T-helper 2 cell (primary cell): ENCODE measurements at regions not wholly inside any gene's neighbourhood (a gene's known extent, or its start where the extent isn't known, plus 50 kb on each side); places are given as distances from the start of the nearest gene placed in this dataset.
"Not testable (repeated sequence)": the region's sequence is repeated elsewhere in the genome, so short reads cannot be mapped to it uniquely, and the experiment has no call there.

Experiments used
- DNase-seq, 5 experiments: peaks; one replicate each; pipeline versions ENCODE4 v3.0.0 to v3.0.0-alpha.2; 2012 to 2022

DNA sequence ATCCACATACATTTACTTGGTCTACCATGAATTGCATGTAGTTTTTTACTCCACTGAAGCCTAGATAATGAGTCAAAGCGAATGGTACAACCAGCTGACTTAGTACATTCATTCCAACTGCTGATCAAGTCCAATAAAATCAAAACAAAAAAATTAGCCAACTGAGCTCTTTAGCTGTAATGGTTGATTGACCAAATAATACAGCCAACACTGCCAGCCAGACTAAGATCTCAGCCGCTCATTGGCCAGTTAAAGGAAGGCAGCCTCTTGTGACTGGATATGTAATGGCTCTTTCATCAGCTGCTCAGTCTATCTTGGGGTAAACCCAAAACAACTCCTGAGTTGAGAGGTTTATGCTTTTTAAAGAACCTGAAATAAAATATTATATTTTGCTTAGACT is 204.3 kb upstream of the RSPO3 start:
- DNase-seq = no peak

DNA sequence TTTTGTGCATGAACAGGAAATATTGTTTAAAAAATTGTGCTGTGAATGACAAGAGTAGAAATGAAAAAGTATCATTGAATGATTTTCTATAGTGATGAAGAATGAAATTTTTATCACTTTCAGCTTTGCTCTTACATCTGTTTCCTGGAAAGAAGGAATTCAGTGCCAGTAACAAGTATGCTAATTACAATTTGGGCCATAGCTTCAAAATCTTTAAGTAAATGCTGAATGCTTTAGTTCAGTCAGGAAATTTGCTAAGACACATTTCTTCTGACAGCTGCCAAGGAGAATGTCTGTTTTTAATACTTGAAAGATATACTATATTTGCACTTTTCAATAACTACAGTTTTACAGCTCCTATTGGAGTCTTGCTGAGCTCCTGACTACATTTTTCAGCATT is 203.7 kb upstream of the RSPO3 start:
- DNase-seq = no peak

DNA sequence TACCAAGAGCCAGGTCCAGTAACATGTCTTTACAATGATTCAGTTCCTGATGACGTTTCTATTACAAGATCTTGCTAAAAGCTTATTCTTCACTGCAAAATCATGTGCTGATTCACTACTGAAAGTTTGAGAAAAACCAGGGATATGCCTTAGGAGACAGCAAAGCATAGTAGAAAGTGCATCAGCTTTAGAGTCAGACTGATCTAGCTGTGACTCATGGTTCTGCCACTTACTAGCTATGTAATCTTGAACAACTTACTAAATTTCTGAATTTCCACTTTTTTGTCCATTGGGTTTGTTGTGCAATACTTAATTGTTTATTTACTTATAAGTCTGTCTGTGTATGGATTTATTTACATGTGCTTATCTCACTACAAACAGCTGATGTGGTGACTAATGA is 198.5 kb upstream of the RSPO3 start:
- DNase-seq = no peak

DNA sequence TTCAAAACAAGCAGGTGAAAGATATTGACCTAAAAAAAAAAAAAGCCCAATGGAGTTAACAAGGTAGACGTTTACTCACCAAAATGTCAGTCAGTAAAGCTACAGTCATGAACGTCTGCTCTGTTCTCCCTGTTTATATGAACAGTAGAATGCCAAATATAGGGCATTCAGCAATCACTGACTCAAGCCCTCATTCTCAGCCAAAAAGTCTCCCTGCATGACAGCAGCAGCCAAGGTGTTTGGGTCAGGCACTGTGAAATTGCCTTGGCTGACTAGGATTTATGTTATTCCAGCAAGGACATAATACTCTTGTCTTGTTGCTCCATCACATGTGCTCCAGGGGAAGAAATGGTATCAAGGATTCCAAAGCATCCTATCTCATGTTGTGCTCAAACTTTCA is 194.7 kb upstream of the RSPO3 start:
- DNase-seq = no peak

DNA sequence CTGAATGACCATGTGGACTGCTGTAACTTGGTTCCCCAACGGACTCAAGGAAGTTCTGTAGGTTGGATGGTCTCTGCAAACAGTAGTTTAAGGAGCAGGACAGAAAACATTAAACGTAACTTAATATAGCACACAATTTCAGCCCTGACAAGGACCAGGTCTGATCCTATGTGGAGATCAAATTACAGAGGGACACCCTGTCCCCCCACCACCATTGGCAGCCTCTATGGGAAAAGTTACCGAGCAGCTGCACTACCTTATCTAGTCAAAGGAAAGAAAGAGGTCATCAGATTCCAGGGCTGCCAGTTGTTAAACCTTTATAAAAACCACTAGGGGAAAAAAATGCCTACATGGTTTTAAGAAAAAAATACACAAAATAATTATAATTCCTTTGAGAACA is 191.5 kb upstream of the RSPO3 start:
- DNase-seq = no peak

DNA sequence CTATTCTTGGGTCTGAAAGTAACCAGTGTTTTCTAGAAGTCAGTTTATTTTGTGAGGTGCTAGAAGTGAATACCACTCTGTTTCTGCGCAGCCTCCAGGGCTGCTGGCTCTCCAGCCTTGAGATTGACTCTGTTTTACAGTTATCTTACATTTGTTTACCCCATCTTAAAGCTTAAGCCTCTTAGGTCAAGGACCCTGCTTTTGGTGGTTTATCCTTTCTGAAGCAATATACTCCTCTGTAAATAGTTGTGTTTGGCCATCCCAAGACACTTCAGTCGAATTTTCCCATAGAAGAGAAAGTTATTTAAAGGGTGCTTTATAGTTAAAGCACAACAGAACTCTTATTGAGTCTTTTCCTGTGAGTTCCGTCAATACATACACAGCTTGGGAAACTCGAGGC is 190.6 kb upstream of the RSPO3 start:
- DNase-seq = no peak

DNA sequence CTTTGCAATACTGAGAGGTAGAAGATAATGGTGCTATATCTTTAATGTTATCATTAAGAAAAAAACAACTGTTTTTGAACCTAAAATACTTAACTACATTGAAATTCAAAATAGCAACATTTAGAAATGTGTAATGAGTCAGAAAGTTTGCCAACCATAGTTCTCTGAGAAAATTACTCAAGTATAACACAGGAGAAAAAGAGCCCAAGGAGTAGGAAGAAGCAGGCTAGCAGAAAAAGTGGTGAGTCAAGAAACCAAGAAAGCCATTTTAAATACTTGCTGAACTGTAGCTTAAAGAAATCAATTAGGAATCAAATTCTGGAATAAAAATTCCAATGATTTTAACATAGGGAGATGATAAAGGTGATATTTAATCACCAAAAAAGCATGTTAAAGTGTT is 181.0 kb upstream of the RSPO3 start:
- no peak for DNase-seq

DNA sequence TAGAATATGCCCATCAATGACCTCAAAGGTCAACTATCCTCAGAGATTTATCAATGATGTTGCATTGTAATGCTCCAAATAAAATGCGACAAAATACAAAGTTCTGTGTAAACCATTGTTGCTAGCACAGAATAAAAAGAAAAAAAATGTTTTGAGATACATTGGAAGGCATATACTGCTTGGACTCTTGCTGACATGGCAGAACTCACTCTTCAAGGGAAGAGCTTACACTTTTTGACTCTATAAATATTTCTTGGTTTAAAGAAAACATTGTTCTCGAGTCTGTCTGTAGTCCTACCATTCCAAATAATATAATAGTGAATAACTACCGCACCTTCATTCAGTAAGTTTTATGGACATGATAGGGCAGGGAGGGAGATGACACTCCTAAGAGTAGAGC is 178.7 kb upstream of the RSPO3 start:
- DNase-seq = no peak

DNA sequence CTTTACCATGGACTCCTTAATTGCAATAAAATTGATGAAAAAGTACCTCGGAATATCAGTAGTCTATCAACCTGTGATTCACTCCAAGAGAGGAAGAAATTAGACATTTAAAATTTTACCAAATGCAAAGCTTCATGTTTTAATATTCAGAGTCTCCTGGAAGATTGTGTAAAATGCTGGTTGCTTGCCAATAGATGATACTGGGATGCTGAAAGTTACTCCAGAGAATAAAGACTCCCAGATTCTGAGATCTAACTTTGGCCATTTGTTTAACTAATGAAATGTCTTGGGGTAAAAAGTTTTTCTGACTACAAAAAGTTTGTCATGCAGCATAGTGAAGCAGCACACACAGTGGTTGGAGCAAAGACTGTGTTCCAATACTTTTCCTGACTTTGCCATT is 176.7 kb upstream of the RSPO3 start:
- no peak for DNase-seq

DNA sequence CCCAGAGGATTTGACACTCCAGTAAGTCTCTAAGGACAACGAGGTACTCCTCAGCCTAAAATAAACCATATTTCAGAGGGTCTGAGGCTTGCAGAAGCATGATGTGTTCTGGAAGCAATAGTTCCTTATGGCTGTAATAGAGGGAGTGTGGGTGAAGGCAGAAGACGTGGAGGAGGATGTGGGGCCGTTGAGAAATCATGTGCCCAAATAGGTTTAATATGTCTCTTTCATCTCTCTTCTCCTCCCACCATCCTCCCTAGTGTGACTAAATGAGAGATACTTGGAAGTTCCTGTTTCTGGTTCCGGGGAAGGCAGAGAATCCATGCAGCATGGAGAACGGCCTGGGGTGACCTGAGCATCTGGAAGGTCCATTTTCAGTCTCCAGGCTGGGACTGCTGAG is 174.0 kb upstream of the RSPO3 start:
- no peak for DNase-seq

DNA sequence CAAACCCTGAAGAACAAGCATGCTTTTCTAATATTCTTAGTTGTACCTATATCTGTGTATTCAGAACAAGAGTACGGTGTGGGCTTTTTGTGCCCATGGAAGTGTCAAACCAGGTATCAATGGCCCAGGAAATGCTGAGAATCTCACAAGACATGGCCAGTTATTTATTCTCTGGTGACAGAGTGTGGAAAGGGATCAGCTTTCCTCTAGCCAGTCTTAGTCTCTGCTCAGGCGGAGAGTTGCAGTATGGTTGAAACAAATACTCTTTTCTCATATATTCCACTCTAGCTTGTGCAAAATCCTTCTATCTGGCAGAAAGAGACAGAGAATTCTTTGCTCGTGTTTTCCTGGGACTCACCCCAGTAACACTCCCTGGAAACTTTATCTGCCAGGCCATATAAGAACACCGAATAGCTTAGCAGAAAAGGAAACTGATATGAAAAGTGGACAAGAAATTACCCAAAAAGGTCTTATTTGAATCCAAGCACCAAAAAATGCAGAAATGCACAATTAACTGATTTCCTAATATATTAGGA is 173.3 kb upstream of the RSPO3 start:
- DNase-seq = no peak

DNA sequence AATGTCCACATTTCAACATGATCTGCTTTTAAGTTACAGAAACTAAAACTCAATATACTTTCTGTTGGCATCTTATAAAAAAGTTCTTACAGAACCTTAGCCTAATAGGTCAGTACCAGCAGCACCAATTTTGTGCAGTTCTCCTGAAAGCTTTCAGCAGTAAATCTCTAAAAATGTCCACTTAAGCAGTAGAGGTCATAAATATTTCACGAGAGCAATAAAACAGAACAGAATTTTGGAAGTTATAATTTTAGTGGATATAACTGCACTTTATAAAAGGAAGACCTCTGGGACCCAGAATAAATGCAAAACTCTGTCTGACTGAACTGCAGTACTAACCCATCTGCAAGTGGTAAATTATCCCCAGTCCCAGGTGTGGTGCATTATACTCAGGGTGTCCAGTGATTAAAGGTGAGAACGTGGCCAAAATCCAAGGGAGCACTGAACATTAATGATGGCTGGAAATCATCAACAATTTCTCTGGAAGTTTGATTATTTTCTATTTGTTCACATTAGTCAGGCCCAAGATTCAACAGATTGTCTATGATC is 172.6 kb upstream of the RSPO3 start:
- DNase-seq = no peak

DNA sequence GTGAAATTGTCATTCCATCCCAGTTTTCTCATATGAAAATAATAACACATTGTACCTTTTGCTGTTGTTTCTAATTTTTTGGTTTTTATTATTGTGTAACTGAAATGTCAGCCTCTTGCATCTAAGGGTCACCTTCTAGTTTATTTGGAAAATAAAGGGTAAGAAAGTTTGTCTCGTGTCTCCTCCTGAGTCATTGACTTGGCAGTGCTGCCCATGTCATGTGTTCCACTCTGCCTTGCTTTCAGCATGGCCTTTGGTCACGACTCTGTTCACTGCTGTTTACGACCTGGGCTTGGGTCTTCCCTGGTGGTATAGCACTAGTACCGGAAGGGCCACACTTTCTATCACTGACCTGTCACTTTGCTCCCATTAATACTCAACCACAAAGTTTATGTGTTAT is 171.4 kb upstream of the RSPO3 start:
- DNase-seq = no peak

DNA sequence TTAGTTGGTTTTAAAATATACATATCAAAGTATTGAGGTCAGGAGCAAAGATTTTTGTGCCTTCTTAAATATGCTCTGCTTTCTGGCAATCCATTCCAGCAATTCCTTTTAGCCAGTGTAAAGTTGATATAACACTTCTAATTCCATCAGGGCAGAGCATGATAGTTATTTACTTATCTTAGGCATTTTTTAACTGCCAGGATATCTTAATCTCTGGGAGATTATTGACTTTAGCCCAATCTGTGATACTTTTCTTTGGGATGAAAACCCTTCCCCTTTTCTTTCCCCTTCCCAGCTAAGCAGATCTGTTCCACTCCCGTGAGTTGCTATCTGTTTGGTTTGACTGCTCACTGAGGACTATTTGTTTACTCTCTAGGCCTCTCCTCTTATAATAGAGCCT is 168.7 kb upstream of the RSPO3 start:
- no peak for DNase-seq

DNA sequence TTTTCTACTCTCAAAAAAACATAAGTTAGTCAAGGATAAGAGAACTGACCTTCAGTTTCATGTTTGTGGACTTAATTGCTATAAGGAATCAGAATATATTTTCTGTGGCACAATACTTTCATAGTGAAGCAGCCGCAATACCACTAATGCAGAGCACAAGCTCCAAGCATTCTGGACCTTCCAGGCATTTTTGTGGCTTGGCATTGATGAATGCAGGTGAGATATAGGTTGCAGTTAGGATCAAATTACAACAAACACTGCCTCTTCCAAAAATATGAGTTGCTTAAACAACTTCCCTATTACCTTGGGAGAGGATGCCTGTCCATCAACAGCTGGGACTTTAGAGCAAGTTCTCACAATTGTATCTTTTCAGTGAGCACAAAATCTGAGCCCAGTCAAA is 162.8 kb upstream of the RSPO3 start:
- DNase-seq = no peak

DNA sequence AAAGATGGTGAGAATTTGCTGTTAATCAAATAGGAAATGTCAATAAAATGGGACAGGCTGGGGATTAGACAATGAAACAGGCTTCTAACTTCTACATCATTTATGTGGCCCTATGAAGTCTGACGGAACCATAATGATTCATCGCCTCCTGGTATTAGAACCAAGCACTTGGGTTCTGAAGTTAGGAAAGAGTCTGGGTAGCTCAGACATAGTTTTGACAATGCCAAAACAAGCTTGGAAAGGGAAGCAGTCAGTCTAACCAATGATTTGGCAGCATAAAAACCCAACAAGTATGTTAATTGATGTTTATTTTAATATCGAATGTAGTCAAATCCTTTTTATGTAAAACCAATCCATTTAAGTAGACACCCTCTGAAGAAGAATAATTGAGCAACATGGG is 160.8 kb upstream of the RSPO3 start:
- no peak for DNase-seq

DNA sequence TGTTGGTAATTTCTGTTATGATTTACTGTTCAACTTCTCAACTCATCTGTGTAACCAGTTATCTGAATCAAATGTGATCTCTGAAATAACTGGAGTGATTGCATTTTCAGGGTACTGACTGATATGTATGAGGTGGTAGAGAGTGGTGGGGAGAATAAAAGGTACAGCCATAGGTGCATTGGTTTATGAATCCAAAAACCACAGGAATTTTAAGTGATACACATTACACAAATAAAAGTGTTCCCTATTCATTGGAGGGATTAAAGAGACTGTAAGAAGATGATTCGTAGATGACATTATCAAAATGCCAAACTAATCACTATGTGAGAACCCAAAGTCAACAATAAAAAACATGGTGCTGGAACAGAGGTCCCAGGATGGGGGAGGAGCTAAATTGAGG is 158.7 kb upstream of the RSPO3 start:
- no peak for DNase-seq

DNA sequence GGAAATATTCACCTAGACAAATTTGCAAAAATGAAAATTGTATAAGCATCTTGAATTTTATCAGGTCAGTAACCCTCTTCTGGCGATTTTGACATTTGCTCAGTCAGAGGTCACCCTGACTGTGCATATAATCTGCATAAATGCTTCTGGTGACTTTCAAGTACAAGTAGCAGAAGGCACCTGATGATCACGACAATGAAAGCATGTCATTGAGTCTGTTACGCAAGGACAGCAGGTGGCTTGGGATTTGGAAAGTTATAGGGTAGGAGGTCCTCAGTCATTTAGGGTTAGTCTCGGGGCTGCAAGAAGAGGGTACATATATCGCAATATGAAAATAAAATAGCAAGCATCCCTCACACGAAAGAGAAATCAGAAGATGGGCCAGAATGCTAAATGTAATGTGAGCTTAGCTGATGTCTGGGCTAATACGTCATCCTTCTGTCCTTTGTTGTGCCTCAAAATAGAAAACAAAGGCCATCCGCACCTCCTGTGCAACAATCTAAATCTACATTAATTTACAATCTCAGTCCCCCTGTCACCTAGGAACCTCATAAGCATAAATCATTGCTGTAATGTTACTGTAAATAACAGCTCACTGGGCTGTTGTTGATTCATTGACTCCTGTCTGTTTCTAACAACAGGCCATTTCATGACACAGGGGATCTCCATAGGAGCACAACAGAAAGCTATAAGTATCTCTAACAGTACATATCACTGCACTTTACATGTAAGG is 155.2 kb upstream of the RSPO3 start:
- DNase-seq = no peak

DNA sequence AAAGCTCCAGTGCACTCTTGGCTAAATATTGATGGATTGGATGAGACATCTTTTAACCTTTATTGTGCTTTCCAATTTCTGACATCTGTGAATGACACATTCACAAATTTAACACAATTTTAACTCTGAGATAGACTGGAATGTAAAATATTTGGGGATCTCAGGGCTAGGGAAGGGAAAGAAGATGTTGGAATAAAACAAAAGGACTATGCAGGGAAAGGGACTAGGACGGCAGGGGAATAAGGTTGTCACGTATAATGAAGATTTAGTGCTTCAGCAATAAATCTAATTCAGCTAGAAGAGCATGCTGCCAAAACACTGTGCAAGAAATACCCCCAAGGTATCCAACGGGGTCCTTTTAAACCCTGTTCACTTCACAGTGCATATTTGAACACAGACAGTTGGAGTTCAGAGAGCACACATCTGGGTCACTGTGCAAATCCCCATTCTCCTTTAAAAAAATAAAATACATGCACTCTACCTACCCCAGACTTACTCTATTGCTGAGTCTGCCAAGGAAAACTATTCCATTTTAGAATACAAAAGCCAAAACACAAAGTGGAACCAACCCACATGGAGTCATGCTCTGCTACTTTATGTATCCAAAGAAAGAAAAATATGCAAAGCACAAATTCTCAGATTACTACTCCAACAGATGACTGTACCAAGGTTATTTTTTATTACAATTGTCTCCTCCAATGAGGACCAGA is 151.0 kb upstream of the RSPO3 start:
- DNase-seq = no peak

DNA sequence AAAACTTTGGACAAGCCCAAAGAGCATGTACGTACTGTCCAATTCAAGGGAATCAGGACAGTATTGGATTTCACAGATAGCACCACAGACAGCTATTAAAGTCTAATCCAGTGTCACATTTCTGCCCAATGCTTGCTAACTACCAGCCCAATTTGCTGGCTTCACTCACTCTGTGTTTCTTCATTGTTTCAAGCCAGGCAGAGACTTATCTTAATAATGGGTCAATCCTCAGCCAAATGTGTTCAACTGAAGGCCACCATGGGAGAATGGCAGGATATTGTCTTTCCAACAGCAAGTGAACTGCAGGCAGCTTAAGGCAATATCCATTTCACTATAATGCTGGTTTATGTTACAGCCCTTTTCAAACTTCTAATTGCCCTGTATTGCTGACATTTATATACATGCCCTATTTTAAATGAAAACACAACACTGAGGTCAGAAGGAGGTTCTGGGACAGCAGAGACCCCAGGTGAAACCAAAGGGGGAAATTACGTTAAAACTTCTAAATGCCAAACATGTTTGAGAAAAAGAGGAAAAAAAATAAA is 142.1 kb upstream of the RSPO3 start:
- no peak for DNase-seq

DNA sequence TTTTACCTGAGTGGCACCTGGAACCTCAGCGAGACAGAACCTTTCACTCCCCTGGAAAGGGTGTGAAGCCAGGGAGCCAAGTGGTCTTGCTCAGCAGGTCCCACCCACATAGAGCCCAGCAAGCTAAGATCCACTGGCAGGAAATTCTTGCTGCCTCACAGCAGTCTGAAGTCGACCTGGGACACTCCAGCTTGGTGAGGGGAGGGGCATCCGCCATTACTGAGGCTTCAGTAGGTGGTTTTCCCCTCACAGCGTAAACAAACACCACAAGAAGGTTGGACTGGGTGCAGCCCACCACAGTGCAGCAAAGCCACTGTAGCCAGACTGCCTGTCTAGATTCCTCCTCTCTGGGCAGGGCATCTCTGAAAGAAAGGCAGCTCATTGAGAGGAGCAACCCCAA is 134.7 kb upstream of the RSPO3 start:
- DNase-seq = no peak

DNA sequence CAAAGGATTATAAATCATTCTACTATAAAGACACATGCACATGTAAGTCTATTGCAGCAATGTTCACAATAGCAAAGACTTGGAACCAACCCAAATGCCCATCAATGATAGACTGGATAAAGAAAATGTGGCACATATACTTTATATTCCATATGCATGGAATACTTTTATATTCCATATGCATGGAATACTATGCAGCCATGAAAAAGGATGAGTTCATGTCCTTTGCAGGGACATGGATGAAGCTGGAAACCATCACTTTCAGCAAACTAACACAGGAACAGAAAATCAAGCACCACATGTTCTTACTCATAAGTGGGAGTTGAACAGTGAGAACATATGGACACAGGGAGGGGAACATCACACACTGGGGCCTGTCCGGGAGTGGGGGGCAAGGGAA is 130.3 kb upstream of the RSPO3 start:
- not testable (repeated sequence) for DNase-seq

DNA sequence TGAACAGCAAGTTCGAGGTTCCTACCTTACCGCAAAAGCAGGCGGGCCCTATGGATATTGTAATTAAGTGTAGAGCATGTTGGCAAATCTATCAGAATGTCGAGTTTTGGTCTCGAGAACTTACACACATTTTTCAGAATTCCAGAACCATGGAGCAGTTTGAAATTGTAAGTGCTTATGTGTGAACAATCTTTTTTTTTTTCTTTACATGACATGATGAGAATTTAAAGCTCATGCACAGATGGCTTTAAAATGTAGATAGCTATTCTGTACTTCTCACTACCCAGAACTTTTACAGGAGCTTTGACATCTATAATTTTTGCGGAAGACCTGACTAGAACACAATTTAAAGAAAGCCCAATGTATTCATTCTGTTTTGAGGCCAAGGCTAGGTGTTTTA is 117.8 kb upstream of the RSPO3 start:
- no peak for DNase-seq

DNA sequence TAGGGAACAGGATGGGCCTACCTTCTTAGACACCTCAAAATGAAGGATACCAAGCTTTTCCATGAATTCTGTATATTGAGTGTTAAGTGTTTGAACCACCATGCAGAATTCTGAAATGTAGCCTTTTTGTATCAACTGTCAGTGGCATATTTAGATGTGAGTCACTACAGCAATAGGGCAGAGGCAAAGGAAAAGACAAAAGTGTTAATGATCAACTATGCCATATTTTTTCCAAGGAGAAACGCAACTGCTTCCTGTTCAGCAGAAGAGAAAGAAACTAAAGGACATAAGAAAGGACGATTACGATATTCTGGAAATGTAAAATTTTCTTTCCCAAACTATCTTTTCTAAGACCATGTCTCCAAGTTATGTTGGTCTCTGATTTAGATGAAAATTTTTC is 104.6 kb upstream of the RSPO3 start:
- no peak for DNase-seq
